ENCODE measurements at regions not wholly inside any gene's neighbourhood (a gene's known extent, or its start where the extent isn't known, plus 50 kb on each side); places are given as distances from the start of the nearest gene placed in this dataset.
"Not testable (repeated sequence)": the region's sequence is repeated elsewhere in the genome, so short reads cannot be mapped to it uniquely, and the experiment has no call there.

GRCh38 chr4:53705151-53705764 is 114.0 kb upstream of the LNX1 start:
- intact Hi-C loops (cut with DNase I) = no loop called here
- DNase-seq (no peak), ATAC-seq (no peak)
- H3K4me1 ChIP-seq = peaks cover 13 to 35% of the 10 kb centered on the region in 2 donors
- no peak for TF ChIP-seq CTCF (IDR thresholded peaks at IDR 0.05)
- no peaks in the 10 kb centered on the region for H3K27me3 ChIP-seq
- no peak overlapping the region for H3K27ac ChIP-seq
- no peaks in the 10 kb centered on the region for H3K36me3 ChIP-seq
- H3K9me3 ChIP-seq = no peaks in the 10 kb centered on the region
- H3K4me3 ChIP-seq = no peak overlapping the region

- no peak for DNase-seq
- no peak for ATAC-seq
- no peaks in the 10 kb centered on the region for H3K36me3 ChIP-seq
- TF ChIP-seq CTCF (IDR thresholded peaks at IDR 0.05) = no peak
- H3K27ac ChIP-seq = no peak overlapping the region
- no peak overlapping the region for H3K4me3 ChIP-seq
- intact Hi-C loops (cut with DNase I) = no loop called here
- no peaks in the 10 kb centered on the region for H3K27me3 ChIP-seq
- peaks cover 13 to 35% of the 10 kb centered on the region in 2 donors for H3K4me1 ChIP-seq
- no peaks in the 10 kb centered on the region for H3K9me3 ChIP-seq
Measured at GRCh38 chr4:53704329-53704728, 113.0 kb upstream of the LNX1 start.

- no peaks in the 10 kb centered on the region for H3K9me3 ChIP-seq
- H3K4me3 ChIP-seq = no peak overlapping the region
- intact Hi-C loops (cut with DNase I) = no loop called here
- H3K36me3 ChIP-seq = no peaks in the 10 kb centered on the region
- no peak for TF ChIP-seq CTCF (IDR thresholded peaks at IDR 0.05)
- peak overlapping the region; percentile 57 to 69 for H3K27ac ChIP-seq
- H3K4me1 ChIP-seq = peaks cover 13 to 35% of the 10 kb centered on the region in 2 donors
- ATAC-seq = no peak
- H3K27me3 ChIP-seq = no peaks in the 10 kb centered on the region
- DNase-seq = no peak
Measured at GRCh38 chr4:53703267-53703655, 112.0 kb upstream of the LNX1 start.

DNA sequence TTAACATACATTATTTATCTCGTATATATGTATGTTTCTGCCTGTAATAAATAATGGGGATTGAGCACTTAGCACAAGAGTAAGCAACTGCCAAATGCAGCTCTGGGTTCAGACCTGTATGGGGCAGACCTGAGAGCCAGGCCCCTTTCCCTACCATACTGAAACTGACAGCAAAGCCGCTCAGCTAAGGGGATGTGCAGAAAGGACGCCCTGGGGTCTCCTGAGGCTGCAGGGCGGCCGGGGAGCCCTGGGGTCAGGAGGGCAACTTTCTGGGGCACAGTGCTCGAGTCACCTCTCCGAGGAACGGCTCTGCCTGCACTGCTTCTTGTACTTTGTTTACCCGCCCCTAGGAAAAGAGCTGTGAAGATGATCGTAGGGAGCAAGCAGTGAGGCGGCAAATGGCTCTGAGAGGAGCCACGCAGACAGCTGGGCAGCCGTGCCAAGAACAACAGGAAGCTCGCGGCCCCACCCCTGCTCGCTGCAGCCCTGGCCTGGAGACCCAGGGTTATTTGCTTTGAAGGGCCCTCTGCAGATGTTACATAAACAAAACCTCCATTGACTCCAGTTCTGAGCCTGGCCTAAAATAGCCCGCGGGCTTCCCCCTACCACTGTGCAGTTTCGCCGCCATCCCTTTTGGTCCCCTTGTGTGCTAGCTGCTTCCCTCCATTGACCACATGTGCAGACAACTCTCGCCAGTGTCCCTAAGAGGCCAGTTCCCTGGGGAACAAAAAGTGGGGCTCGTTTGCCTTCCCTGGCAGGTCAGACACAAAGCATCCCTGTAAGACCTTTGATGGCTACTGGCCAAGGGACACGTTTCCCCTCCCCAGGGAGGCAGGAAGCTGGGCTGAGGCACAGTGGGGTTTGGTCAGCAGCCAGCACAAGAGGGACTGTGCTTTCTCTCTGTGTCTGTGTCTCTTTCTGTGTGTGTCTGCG is 111.3 kb upstream of the LNX1 start:
- Histone ChIP-seq H3K9me3 (no peaks in the 10 kb centered on the region), H3K27ac (peak overlapping the region; percentile 57 to 69), H3K27me3 (no peaks in the 10 kb centered on the region), H3K4me3 (no peak overlapping the region), H3K4me1 (peaks cover 13 to 35% of the 10 kb centered on the region in 2 donors), H3K36me3 (no peaks in the 10 kb centered on the region)
- ATAC-seq (peak; percentile 90), DNase-seq (peak; percentile 67 to 85 (median 79))
- intact Hi-C loops (cut with DNase I) = no loop called here
- TF ChIP-seq CTCF (IDR thresholded peaks at IDR 0.05) = no peak

DNA sequence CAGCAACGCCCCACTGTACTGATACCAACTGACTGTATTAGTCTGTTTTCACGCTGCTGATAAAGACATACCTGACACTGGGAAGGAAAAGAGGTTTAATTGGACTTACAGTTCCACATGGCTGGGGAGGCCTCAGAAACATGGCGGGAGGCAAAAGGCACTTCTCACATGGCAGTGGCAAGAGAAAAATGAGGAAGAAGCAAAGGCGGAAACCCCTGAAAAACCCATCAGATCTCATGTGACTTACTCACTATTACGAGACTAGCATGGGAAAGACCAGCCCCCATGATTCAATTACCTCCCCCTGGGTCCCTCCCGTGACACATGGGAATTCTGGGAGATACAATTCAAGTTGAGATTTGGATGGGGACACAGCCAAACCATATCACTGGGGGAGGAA is 110.0 kb upstream of the LNX1 start:
- intact Hi-C loops (cut with DNase I); DNase-seq; H3K36me3 ChIP-seq; H3K27me3 ChIP-seq; ATAC-seq; H3K27ac ChIP-seq; H3K9me3 ChIP-seq; H3K4me3 ChIP-seq: not testable (repeated sequence)
- peaks cover 13 to 35% of the 10 kb centered on the region in 2 donors for H3K4me1 ChIP-seq

DNA sequence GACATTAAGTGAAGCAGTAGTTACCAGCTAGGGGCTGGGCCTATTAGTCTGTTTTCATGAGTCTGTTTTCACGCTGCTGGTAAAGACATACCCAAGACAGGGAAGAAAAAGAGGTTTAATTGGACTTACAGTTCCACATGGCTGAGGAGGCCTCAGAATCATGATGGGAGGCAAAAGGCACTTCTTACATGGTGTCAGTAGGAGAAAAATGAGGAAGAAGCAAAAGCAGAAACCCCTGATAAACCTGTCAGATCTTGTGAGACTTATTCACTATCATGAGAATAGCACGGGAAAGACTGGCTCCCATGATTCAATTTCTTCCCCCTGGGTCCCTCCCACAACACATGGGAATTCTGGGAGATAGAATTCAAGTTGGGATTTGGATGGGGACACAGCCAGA is 108.0 kb upstream of the LNX1 start:
- H3K9me3 ChIP-seq = not testable (repeated sequence)

More for the DNA sequence above, 108.0 kb upstream of the LNX1 start:
- H3K27me3 ChIP-seq; ATAC-seq; H3K27ac ChIP-seq; DNase-seq; H3K36me3 ChIP-seq; intact Hi-C loops (cut with DNase I); H3K4me3 ChIP-seq: not testable (repeated sequence)
- H3K4me1 ChIP-seq = peaks cover 13 to 25% of the 10 kb centered on the region in 2 donors

Data from left lung (tissue), 4 donors.